ENCODE measurements at regions not wholly inside any gene's neighbourhood (a gene's known extent, or its start where the extent isn't known, plus 50 kb on each side); places are given as distances from the start of the nearest gene placed in this dataset.

DNA sequence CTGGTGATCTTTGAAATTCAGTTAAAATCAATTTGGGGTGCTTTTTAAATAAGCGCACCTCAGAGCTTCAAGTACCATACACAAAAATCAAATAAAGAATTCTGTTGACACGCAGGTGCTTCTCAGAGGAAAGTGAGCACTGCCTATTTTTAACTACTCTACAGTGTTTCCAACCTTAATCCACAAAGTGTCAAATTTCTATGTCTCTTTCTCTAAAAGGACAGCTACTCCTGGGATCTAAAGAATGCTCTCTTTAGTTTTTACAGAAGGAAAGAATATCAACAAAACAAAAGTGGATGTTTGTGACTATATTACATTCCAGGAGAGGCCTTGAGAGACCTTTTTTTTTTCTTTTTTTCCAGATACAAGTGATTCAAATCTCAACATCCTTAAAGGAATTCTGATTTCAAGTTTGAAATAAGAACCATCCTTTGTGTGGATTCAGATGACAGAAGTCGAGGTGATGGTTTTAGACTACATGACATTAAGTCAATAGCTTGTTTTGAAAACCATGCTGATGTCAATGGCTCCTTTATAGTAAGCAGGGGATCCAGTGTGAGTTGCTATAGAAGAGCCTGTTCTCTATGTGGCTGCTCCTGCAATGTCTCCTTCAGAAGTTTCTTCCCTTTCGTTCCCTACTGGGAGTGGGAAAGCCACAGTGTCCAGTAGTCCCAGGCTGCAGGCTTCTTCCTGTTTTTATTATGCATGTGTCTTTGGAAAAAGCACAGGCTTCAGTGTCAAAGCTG, 67.2 kb upstream of the DEFB112 start:
- TF ChIP-seq, protein P1, sequence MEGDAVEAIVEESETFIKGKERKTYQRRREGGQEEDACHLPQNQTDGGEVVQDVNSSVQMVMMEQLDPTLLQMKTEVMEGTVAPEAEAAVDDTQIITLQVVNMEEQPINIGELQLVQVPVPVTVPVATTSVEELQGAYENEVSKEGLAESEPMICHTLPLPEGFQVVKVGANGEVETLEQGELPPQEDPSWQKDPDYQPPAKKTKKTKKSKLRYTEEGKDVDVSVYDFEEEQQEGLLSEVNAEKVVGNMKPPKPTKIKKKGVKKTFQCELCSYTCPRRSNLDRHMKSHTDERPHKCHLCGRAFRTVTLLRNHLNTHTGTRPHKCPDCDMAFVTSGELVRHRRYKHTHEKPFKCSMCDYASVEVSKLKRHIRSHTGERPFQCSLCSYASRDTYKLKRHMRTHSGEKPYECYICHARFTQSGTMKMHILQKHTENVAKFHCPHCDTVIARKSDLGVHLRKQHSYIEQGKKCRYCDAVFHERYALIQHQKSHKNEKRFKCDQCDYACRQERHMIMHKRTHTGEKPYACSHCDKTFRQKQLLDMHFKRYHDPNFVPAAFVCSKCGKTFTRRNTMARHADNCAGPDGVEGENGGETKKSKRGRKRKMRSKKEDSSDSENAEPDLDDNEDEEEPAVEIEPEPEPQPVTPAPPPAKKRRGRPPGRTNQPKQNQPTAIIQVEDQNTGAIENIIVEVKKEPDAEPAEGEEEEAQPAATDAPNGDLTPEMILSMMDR (IDR thresholded peaks at IDR 0.05): no peak
- TF ChIP-seq POLR2AphosphoS5 (IDR thresholded peaks at IDR 0.05) (no peak), POLR2A (IDR thresholded peaks at IDR 0.05) (no peak)
- Histone ChIP-seq H3K36me3 (no peaks in the 10 kb centered on the region), H3K27ac (no peak overlapping the region), H3K9me3 (no peaks in the 10 kb centered on the region), H3K4me1 (replicated peaks) (no peaks in the 10 kb centered on the region), H3K27me3 (replicated peaks; ENCODE audit: insufficient read depth) (no peaks in the 10 kb centered on the region), H3K4me3 (no peak overlapping the region)
- intact Hi-C loops (cut with DNase I): no loop called here
- WGBS: 64% methylated on average over 4 of the region's 4 CpGs
- DNase-seq (ENCODE audit: low spot score): no peak

DNA sequence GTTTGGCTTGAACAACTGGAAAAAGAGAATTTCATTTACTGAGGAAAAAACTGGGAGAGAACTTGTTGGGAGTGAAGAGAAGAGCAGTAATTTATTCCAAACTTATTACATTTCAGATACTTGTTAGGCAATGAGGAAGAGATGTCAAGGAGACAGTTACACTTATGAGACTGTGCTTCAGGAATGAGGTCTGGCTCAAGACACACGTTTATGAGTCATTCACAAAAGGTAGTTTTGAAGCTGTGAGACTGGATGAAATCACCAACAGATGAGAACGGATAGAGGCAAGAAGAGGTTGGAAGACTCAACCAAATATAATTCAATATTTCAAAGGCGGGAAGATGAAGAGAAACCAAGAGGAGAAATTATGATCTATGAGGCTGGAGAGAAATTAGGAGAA, 70.6 kb upstream of the DEFB112 start:
- H3K36me3 ChIP-seq: no peaks in the 10 kb centered on the region
- TF ChIP-seq, protein P1 (IDR thresholded peaks at IDR 0.05): no peak
- no peak for TF ChIP-seq POLR2A (IDR thresholded peaks at IDR 0.05)
- TF ChIP-seq POLR2AphosphoS5 (IDR thresholded peaks at IDR 0.05): no peak
- DNase-seq (ENCODE audit: low spot score): no peak
- intact Hi-C loops (cut with DNase I): no loop called here
- H3K4me3 ChIP-seq: no peak overlapping the region
- H3K27ac ChIP-seq: no peak overlapping the region
- no peaks in the 10 kb centered on the region for H3K4me1 ChIP-seq (replicated peaks)
- H3K9me3 ChIP-seq: no peaks in the 10 kb centered on the region
- no peaks in the 10 kb centered on the region for H3K27me3 ChIP-seq (replicated peaks; ENCODE audit: insufficient read depth)
- 66% methylated on average over 3 of the region's 3 CpGs for WGBS

DNA sequence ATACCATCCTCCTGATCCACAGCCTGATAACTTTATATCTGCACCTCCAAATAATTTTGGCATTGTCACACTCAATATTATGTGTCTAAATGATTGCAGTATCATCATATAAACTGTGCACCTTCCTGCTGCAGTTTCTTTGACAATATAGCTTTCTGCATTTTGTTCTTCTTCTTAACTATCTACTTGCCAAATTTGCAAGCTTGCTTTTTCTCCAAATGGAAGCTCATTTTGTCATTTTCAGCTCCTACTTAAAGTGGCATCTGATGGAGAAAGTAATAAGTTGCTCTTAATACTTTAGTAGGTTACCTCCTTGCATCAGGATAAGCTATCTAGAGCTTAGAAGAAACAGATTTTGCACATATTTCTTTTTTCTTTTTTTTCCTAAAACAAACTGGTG, 74.0 kb upstream of the DEFB112 start:
- Histone ChIP-seq H3K36me3 (no peaks in the 10 kb centered on the region), H3K4me1 (replicated peaks) (no peaks in the 10 kb centered on the region), H3K9me3 (no peaks in the 10 kb centered on the region), H3K27me3 (replicated peaks; ENCODE audit: insufficient read depth) (no peaks in the 10 kb centered on the region), H3K4me3 (no peak overlapping the region), H3K27ac (no peak overlapping the region)
- no peak for DNase-seq (ENCODE audit: low spot score)
- intact Hi-C loops (cut with DNase I): no loop called here
- no peak for TF ChIP-seq POLR2A (IDR thresholded peaks at IDR 0.05)
- TF ChIP-seq, protein P1 (IDR thresholded peaks at IDR 0.05): no peak
- TF ChIP-seq POLR2AphosphoS5 (IDR thresholded peaks at IDR 0.05): no peak

DNA sequence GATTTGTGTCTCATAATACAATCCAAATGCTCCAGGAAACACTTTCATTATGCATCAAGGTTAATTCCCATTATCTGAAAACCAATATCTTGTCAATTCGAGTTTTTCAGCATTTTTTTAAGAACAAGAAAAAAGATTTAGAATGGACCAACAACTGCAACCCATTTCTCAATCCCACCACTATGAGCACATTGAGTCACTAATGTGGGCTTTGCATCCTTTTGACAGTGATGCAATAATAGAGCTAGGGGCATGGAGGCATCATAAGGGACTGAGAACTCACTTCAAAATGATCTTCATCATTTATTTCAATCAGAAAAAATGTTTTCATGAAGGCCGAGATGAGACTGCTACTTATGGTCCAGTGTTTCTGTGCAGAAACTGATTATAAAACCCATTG, 74.8 kb upstream of the DEFB112 start:
- intact Hi-C loops (cut with DNase I): no loop called here
- H3K27me3 ChIP-seq (replicated peaks; ENCODE audit: insufficient read depth): no peaks in the 10 kb centered on the region
- H3K27ac ChIP-seq: no peak overlapping the region
- no peaks in the 10 kb centered on the region for H3K4me1 ChIP-seq (replicated peaks)
- DNase-seq (ENCODE audit: low spot score): no peak
- no peak for TF ChIP-seq POLR2A (IDR thresholded peaks at IDR 0.05)
- no peak for TF ChIP-seq POLR2AphosphoS5 (IDR thresholded peaks at IDR 0.05)
- TF ChIP-seq, protein P1 (IDR thresholded peaks at IDR 0.05): no peak
- no peak overlapping the region for H3K4me3 ChIP-seq
- no peaks in the 10 kb centered on the region for H3K9me3 ChIP-seq
- no peaks in the 10 kb centered on the region for H3K36me3 ChIP-seq
- WGBS: 66% methylated on average over 2 of the region's 2 CpGs

DNA sequence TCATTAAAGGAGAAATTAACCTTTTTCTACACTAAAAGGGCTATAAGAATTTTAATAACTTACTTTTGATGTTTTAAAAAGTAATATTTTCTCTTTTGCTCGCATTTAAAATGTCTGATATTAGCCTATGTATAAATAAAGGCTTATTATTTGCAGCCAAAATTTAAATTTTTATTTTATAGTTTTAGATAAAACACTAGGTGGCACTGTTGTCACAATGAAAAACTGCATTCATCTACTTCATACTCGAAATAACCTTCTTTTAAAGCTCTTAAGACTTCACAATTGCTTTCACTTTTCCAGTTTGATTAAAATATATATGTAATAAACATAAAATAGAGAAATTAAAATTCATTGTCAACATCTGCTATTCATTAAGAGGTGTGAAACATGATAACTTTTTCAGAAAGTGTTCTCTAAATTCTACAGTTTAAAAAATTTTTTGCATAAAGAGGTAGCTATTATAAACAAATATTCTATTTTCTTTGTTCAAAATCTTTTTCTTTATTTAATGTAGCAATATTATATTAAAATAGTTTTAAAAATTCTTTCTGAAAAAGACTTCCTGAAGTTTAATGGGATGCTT, 78.8 kb upstream of the DEFB112 start:
- DNase-seq (ENCODE audit: low spot score): no peak
- Histone ChIP-seq H3K27ac (no peak overlapping the region), H3K9me3 (no peaks in the 10 kb centered on the region), H3K36me3 (no peaks in the 10 kb centered on the region), H3K27me3 (replicated peaks; ENCODE audit: insufficient read depth) (no peaks in the 10 kb centered on the region), H3K4me1 (replicated peaks) (no peaks in the 10 kb centered on the region), H3K4me3 (no peak overlapping the region)
- 1% methylated on average over 2 of the region's 2 CpGs for WGBS
- intact Hi-C loops (cut with DNase I): no loop called here
- TF ChIP-seq, protein P1 (IDR thresholded peaks at IDR 0.05): peak in 3 of 4 experiments; percentile 24 to 55 (median 30)
- no peak for TF ChIP-seq POLR2AphosphoS5 (IDR thresholded peaks at IDR 0.05)
